Hepatocyte (in vitro differentiated cells): ENCODE measurements at regions not wholly inside any gene's neighbourhood (a gene's known extent, or its start where the extent isn't known, plus 50 kb on each side); places are given as distances from the start of the nearest gene placed in this dataset.

Source experiments
- EZH2 ChIP-seq: fragments of 200-600 bp; sonication (generic); IDR thresholded peaks from 2 replicates; pipeline ENCODE4 v1.6.1; 2016; ENCODE audit warnings: antibody characterized with exemption, mild to moderate bottlenecking, borderline replicate concordance
- EZH2phosphoT487 ChIP-seq: fragments of 200-600 bp; sonication (generic); IDR thresholded peaks from one replicate; pipeline ENCODE4 v1.6.1; 2018; ENCODE audit warnings: antibody characterized with exemption, mild to moderate bottlenecking, low read depth, moderate library complexity; ENCODE audit not compliant: unreplicated experiment, severe bottlenecking
- TF ChIP-seq, protein P1 (sequence below): fragments of 200-600 bp; sonication (generic); IDR thresholded peaks from 2 replicates; pipeline ENCODE4 v1.5.1; 2016; ENCODE audit warnings: antibody characterized with exemption, mild to moderate bottlenecking; ENCODE audit not compliant: poor library complexity

DNA sequence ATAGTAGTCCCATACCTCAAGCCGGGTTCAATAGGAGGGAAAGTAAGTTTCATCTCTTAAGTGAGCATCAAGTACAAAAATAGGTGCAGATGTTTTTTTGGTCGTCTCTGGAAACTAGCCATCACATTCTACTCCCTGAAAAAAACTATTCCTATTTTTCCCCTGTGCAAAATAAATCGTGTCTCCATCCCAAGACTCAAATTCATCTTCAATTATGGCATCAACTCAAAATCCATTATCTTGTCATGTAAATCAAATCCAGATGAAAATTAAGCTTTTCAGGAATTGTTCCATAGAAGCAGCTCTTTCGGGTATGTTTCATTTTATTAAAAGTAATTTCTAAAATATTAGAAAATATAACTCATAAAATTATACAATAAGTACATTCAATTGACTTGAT, 1368.4 kb downstream of the GRIK2 start:
- TF ChIP-seq, protein P1, sequence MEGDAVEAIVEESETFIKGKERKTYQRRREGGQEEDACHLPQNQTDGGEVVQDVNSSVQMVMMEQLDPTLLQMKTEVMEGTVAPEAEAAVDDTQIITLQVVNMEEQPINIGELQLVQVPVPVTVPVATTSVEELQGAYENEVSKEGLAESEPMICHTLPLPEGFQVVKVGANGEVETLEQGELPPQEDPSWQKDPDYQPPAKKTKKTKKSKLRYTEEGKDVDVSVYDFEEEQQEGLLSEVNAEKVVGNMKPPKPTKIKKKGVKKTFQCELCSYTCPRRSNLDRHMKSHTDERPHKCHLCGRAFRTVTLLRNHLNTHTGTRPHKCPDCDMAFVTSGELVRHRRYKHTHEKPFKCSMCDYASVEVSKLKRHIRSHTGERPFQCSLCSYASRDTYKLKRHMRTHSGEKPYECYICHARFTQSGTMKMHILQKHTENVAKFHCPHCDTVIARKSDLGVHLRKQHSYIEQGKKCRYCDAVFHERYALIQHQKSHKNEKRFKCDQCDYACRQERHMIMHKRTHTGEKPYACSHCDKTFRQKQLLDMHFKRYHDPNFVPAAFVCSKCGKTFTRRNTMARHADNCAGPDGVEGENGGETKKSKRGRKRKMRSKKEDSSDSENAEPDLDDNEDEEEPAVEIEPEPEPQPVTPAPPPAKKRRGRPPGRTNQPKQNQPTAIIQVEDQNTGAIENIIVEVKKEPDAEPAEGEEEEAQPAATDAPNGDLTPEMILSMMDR: no peak
- no peak for TF ChIP-seq EZH2phosphoT487
- no peak for TF ChIP-seq EZH2
